GM12874 (cell line): ENCODE measurements at regions not wholly inside any gene's neighbourhood (a gene's known extent, or its start where the extent isn't known, plus 50 kb on each side); places are given as distances from the start of the nearest gene placed in this dataset.

Experiments used
- CTCF ChIP-seq: IDR thresholded peaks from 2 replicates; pipeline ENCODE4 v1.5.1; 2011; ENCODE audit warnings: low read depth, mild to moderate bottlenecking, control low read depth, low read length, moderate library complexity; ENCODE audit not compliant: insufficient read depth

- no peak for TF ChIP-seq CTCF
These were observed 601.5 kb upstream of the FANCL start for GRCh38 chr2:58842501-58843155.

- no peak for TF ChIP-seq CTCF
These were observed 593.3 kb upstream of the FANCL start for GRCh38 chr2:58834404-58834803.

- no peak for TF ChIP-seq CTCF
These were observed 585.7 kb upstream of the FANCL start for GRCh38 chr2:58826795-58827194.

- no peak for TF ChIP-seq CTCF
These were observed 571.7 kb upstream of the FANCL start for GRCh38 chr2:58812771-58813344.

- no peak for TF ChIP-seq CTCF
These were observed 564.0 kb upstream of the FANCL start for GRCh38 chr2:58805126-58805525.

- TF ChIP-seq CTCF, result no peak
These were observed 562.1 kb upstream of the FANCL start for GRCh38 chr2:58803192-58803591.

GRCh38 chr2:58800881-58801280 lies 559.8 kb upstream of the FANCL start:
- TF ChIP-seq CTCF, result no peak
